22Rv1 (cell line): ENCODE measurements at regions not wholly inside any gene's neighbourhood (a gene's known extent, or its start where the extent isn't known, plus 50 kb on each side); places are given as distances from the start of the nearest gene placed in this dataset.
"Not testable (repeated sequence)": the region's sequence is repeated elsewhere in the genome, so short reads cannot be mapped to it uniquely, and the experiment has no call there.

Experiments used
- CTCF ChIP-seq: fragments of 450-650 bp; IDR thresholded peaks from 2 replicates; pipeline ENCODE4 v1.5.1; 2017; ENCODE audit warnings: mild to moderate bottlenecking
- ZFX ChIP-seq: fragments of 450-650 bp; IDR thresholded peaks from 2 replicates; pipeline ENCODE4 v1.6.1; 2017; ENCODE audit warnings: antibody characterized with exemption, borderline replicate concordance

DNA sequence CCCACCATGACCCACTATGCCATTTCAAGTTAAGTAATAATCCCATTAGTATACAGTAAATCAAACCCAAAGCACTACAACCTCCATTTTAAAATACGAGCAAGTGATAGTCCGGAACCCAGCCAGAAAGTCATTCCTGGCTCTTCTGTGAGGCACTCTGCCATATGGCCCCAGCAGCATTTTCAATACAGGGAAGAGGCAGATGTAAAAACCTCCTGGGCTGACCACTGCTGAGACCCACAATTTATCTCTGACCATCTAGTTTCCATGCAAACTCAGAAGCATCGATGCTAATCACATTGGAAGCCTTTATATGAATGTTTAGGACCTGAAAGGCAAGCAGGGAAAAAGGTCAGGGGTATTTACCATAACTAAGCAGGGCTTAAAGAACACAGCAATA, 56.3 kb upstream of the AGAP4 start:
- not testable (repeated sequence) for TF ChIP-seq CTCF, ZFX
